ENCODE measurements at regions not wholly inside any gene's neighbourhood (a gene's known extent, or its start where the extent isn't known, plus 50 kb on each side); places are given as distances from the start of the nearest gene placed in this dataset.
"Not testable (repeated sequence)": the region's sequence is repeated elsewhere in the genome, so short reads cannot be mapped to it uniquely, and the experiment has no call there.

- no peaks in the 10 kb centered on the region for H3K9me3 ChIP-seq (ENCODE audit: control insufficient read depth, low read depth, low read length)
- no peak overlapping the region for H3K4me2 ChIP-seq (ENCODE audit: control insufficient read depth, extremely low read depth, insufficient read depth, low read depth, low read length)
- H3K9ac ChIP-seq (ENCODE audit: control insufficient read depth, extremely low read depth, insufficient read depth, low read length), result no peak overlapping the region
- DNase-seq (ENCODE audit: low read depth, low spot score) (no peak), FAIRE-seq (no peak)
- H3K79me2 ChIP-seq (ENCODE audit: control insufficient read depth, insufficient read depth, low read length), result no peaks in the 10 kb centered on the region
- no peak overlapping the region for H2AFZ ChIP-seq (ENCODE audit: control insufficient read depth, low read length)
- no peaks in the 10 kb centered on the region for H3K27me3 ChIP-seq (ENCODE audit: control insufficient read depth, extremely low read depth, insufficient read depth, low read length)
- H3K27ac ChIP-seq (ENCODE audit: control insufficient read depth, insufficient read depth, low read length), result no peak overlapping the region
- no peaks in the 10 kb centered on the region for H3K9me1 ChIP-seq (ENCODE audit: control insufficient read depth, extremely low read depth, insufficient read depth, low read length)
- TF ChIP-seq EZH2 (IDR thresholded peaks at IDR 0.05; ENCODE audit: low read length), result no peak
- no peak for TF ChIP-seq CTCF (optimal IDR thresholded peaks at IDR 0.05 in 1 of 3, IDR thresholded peaks at IDR 0.05 in 1 of 3, conservative IDR thresholded peaks at IDR 0.05 in 1 of 3; ENCODE audit: extremely low read depth in 1 of 3, insufficient read depth in 2 of 3, low read length in 3 of 3)
- H3K36me3 ChIP-seq (ENCODE audit: control insufficient read depth in 2 of 2, extremely low read depth in 1 of 2, insufficient read depth in 2 of 2, low read length in 2 of 2), result no peaks in the 10 kb centered on the region
- dilution Hi-C loops (cut with MboI; ENCODE audit: extremely low pct_ligation_motif_present, low sequenced_read_pairs), result no loop called here
- no peak overlapping the region for H3K4me3 ChIP-seq (ENCODE audit: control insufficient read depth in 2 of 3, extremely low read depth in 1 of 3, insufficient read depth in 2 of 3, low read depth in 1 of 3, low read length in 3 of 3)
- H3K4me1 ChIP-seq (ENCODE audit: control insufficient read depth, extremely low read depth, insufficient read depth, low read length), result no peaks in the 10 kb centered on the region
- H4K20me1 ChIP-seq (ENCODE audit: control insufficient read depth, extremely low read depth, insufficient read depth, low read length), result no peaks in the 10 kb centered on the region
Observed at GRCh38 chr6:92243315-92243714, 1176.0 kb downstream of the EPHA7 start.

- no peaks in the 10 kb centered on the region for H3K9me3 ChIP-seq (ENCODE audit: control insufficient read depth, low read depth, low read length)
- no peaks in the 10 kb centered on the region for H3K36me3 ChIP-seq (ENCODE audit: control insufficient read depth in 2 of 2, extremely low read depth in 1 of 2, insufficient read depth in 2 of 2, low read length in 2 of 2)
- H4K20me1 ChIP-seq (ENCODE audit: control insufficient read depth, extremely low read depth, insufficient read depth, low read length), result no peaks in the 10 kb centered on the region
- no peak overlapping the region for H2AFZ ChIP-seq (ENCODE audit: control insufficient read depth, low read length)
- DNase-seq (ENCODE audit: low read depth, low spot score), result no peak
- H3K27ac ChIP-seq (ENCODE audit: control insufficient read depth, insufficient read depth, low read length), result no peak overlapping the region
- FAIRE-seq, result no peak
- no peaks in the 10 kb centered on the region for H3K27me3 ChIP-seq (ENCODE audit: control insufficient read depth, extremely low read depth, insufficient read depth, low read length)
- no peaks in the 10 kb centered on the region for H3K4me1 ChIP-seq (ENCODE audit: control insufficient read depth, extremely low read depth, insufficient read depth, low read length)
- dilution Hi-C loops (cut with MboI; ENCODE audit: extremely low pct_ligation_motif_present, low sequenced_read_pairs), result no loop called here
- no peak overlapping the region for H3K4me3 ChIP-seq (ENCODE audit: control insufficient read depth in 2 of 3, extremely low read depth in 1 of 3, insufficient read depth in 2 of 3, low read depth in 1 of 3, low read length in 3 of 3)
- no peak overlapping the region for H3K9ac ChIP-seq (ENCODE audit: control insufficient read depth, extremely low read depth, insufficient read depth, low read length)
- no peaks in the 10 kb centered on the region for H3K9me1 ChIP-seq (ENCODE audit: control insufficient read depth, extremely low read depth, insufficient read depth, low read length)
- TF ChIP-seq CTCF (optimal IDR thresholded peaks at IDR 0.05 in 1 of 3, IDR thresholded peaks at IDR 0.05 in 1 of 3, conservative IDR thresholded peaks at IDR 0.05 in 1 of 3; ENCODE audit: extremely low read depth in 1 of 3, insufficient read depth in 2 of 3, low read length in 3 of 3), result no peak
- H3K79me2 ChIP-seq (ENCODE audit: control insufficient read depth, insufficient read depth, low read length), result no peaks in the 10 kb centered on the region
- H3K4me2 ChIP-seq (ENCODE audit: control insufficient read depth, extremely low read depth, insufficient read depth, low read depth, low read length), result no peak overlapping the region
Observed at GRCh38 chr6:92231171-92231701, 1188.1 kb downstream of the EPHA7 start.

- FAIRE-seq; dilution Hi-C loops (cut with MboI; ENCODE audit: extremely low pct_ligation_motif_present, low sequenced_read_pairs): not testable (repeated sequence)
Observed at GRCh38 chr6:92219987-92220386, 1199.4 kb downstream of the EPHA7 start.

More at GRCh38 chr6:92219987-92220386, 1199.4 kb downstream of the EPHA7 start:
- not testable (repeated sequence) for H2AFZ ChIP-seq (ENCODE audit: control insufficient read depth, low read length); H3K4me2 ChIP-seq (ENCODE audit: control insufficient read depth, extremely low read depth, insufficient read depth, low read depth, low read length); H3K9me3 ChIP-seq (ENCODE audit: control insufficient read depth, low read depth, low read length); H3K9ac ChIP-seq (ENCODE audit: control insufficient read depth, extremely low read depth, insufficient read depth, low read length); DNase-seq (ENCODE audit: low read depth, low spot score); H3K36me3 ChIP-seq (ENCODE audit: control insufficient read depth in 2 of 2, extremely low read depth in 1 of 2, insufficient read depth in 2 of 2, low read length in 2 of 2); H4K20me1 ChIP-seq (ENCODE audit: control insufficient read depth, extremely low read depth, insufficient read depth, low read length); H3K4me3 ChIP-seq (ENCODE audit: control insufficient read depth in 2 of 3, extremely low read depth in 1 of 3, insufficient read depth in 2 of 3, low read depth in 1 of 3, low read length in 3 of 3); H3K9me1 ChIP-seq (ENCODE audit: control insufficient read depth, extremely low read depth, insufficient read depth, low read length); H3K27ac ChIP-seq (ENCODE audit: control insufficient read depth, insufficient read depth, low read length); H3K79me2 ChIP-seq (ENCODE audit: control insufficient read depth, insufficient read depth, low read length); H3K4me1 ChIP-seq (ENCODE audit: control insufficient read depth, extremely low read depth, insufficient read depth, low read length); H3K27me3 ChIP-seq (ENCODE audit: control insufficient read depth, extremely low read depth, insufficient read depth, low read length)

Data from keratinocyte (primary cell).